HG02623 (cell line): ENCODE measurements at regions not wholly inside any gene's neighbourhood (a gene's known extent, or its start where the extent isn't known, plus 50 kb on each side); places are given as distances from the start of the nearest gene placed in this dataset.
"Not testable (repeated sequence)": the region's sequence is repeated elsewhere in the genome, so short reads cannot be mapped to it uniquely, and the experiment has no call there.

Experiments
- ATAC-seq: cut with Tn5 transposase; IDR thresholded peaks from one replicate; pipeline ENCODE4 v1.9.1; 2021; ENCODE audit warnings: moderate library complexity; ENCODE audit not compliant: unreplicated experiment

GRCh38 chr21:36591326-36591970 is 107.5 kb upstream of the SIM2 start:
- ATAC-seq, result no peak

GRCh38 chr21:36596174-36596573 is 102.7 kb upstream of the SIM2 start:
- no peak for ATAC-seq

GRCh38 chr21:36601362-36601761 is 97.6 kb upstream of the SIM2 start:
- ATAC-seq, result no peak

GRCh38 chr21:36602735-36603134 is 96.2 kb upstream of the SIM2 start:
- no peak for ATAC-seq

GRCh38 chr21:36603221-36603620 is 95.7 kb upstream of the SIM2 start:
- ATAC-seq, result no peak

- ATAC-seq, result no peak
Measured at GRCh38 chr21:36605426-36605825, 93.5 kb upstream of the SIM2 start.

- ATAC-seq, result no peak
Measured at GRCh38 chr21:36606287-36606982, 92.5 kb upstream of the SIM2 start.

- no peak for ATAC-seq
Measured at GRCh38 chr21:36606983-36607325, 92.0 kb upstream of the SIM2 start.

- ATAC-seq, result no peak
Measured at GRCh38 chr21:36608041-36608896, 90.6 kb upstream of the SIM2 start.

- no peak for ATAC-seq
Measured at GRCh38 chr21:36608897-36609225, 90.1 kb upstream of the SIM2 start.

GRCh38 chr21:36609654-36610053 is 89.3 kb upstream of the SIM2 start:
- ATAC-seq, result no peak

GRCh38 chr21:36610201-36610600 is 88.7 kb upstream of the SIM2 start:
- ATAC-seq, result no peak

GRCh38 chr21:36610935-36611334 is 88.0 kb upstream of the SIM2 start:
- ATAC-seq, result no peak

GRCh38 chr21:36611379-36611778 is 87.5 kb upstream of the SIM2 start:
- ATAC-seq, result no peak

- no peak for ATAC-seq
Measured at GRCh38 chr21:36613059-36613458, 85.9 kb upstream of the SIM2 start.

GRCh38 chr21:36613554-36613953 is 85.4 kb upstream of the SIM2 start:
- no peak for ATAC-seq

GRCh38 chr21:36615274-36615964 is 83.5 kb upstream of the SIM2 start:
- no peak for ATAC-seq

GRCh38 chr21:36616773-36617172 is 82.1 kb upstream of the SIM2 start:
- ATAC-seq, result not testable (repeated sequence)

- ATAC-seq, result not testable (repeated sequence)
Measured at GRCh38 chr21:36621794-36622193, 77.1 kb upstream of the SIM2 start.

GRCh38 chr21:36624105-36624504 is 74.8 kb upstream of the SIM2 start:
- ATAC-seq, result no peak

GRCh38 chr21:36626791-36627190 is 72.1 kb upstream of the SIM2 start:
- no peak for ATAC-seq
